IPS-NIHi7 (cell line): ENCODE measurements at regions not wholly inside any gene's neighbourhood (a gene's known extent, or its start where the extent isn't known, plus 50 kb on each side); places are given as distances from the start of the nearest gene placed in this dataset.

Experiments
- DNase-seq: peaks from one replicate; pipeline ENCODE4 v3.0.0; 2012; ENCODE audit warnings: mixed read lengths; ENCODE audit errors: extremely low spot score

GRCh38 chr10:15462253-15462897 lies 91.3 kb upstream of the FAM171A1 start:
- DNase-seq: no peak

DNA sequence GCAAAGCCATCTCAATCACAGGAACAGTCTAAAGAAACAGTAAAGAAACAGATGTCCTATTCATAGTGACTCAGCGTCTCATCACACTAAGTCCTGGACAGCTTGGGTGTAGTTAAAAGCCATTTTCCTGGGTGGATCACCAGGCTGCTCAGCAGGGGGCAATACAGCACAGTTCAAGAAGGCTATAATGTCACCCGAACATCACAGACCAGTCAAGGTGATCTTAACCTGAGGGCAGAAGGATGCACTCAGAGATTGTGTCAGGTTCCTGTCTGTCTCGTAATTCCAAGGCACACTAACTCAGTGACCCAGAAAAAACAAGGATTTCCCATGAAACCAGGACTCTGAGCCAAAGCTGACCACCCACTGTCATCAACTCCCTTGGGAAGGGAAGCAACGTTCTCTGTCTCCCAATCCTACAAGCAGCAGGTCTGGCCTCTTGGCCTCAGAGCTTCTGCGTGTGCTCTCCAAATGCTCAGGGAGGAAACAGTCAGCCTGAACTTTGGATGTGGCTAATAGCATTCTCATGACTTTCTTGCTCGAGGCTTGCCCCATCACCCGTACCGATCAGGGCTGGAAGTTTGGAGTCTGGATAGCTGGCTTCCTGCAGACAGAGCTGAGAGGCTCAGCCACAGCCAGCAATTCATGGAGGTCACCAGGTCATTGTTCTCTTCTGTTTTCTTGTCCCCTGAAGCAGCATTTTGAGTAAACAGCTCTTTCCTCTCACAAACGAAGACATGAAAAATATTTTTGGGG lies 90.4 kb upstream of the FAM171A1 start:
- no peak for DNase-seq

- no peak for DNase-seq
Measured at GRCh38 chr10:15460661-15461060, 89.6 kb upstream of the FAM171A1 start.

DNA sequence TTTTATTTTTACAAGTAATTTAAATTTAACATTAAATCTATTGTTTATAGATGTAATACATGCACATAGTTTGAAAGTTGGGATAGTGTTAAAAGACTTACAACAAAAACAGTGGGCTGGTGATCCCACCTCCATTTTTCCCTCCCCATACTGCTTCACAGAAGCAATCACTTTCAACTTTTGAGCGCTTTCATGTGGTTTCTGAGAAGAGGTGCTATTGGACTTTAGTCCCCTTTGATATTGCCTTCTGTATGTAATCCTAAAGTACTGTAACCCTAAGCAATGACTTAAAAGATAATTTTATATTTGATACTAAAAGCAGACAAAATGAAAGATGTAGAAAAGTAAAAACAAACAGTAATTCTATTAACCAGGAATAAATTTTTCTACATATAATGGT lies 88.1 kb upstream of the FAM171A1 start:
- no peak for DNase-seq

DNA sequence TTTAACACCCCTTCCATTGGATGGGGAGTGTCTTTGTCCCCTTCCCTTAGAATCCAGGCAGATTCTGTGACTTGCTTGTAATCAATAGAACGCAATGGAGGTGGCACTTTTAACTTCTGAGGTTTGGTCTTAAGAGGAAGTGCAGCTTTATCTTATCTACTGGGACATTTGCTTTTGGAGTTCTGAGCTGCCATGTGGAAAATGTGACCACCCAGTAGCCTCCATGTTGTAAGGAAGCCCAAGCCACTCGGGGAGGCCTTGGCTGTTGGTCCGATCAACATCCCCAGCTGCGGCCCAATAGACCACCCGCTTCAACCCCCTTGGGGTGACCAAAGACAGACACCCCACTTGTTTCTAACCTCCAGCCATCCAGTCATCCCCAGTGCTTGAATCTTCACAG lies 86.3 kb upstream of the FAM171A1 start:
- no peak for DNase-seq

- DNase-seq: no peak
Measured at GRCh38 chr10:15455456-15455855, 84.4 kb upstream of the FAM171A1 start.

DNA sequence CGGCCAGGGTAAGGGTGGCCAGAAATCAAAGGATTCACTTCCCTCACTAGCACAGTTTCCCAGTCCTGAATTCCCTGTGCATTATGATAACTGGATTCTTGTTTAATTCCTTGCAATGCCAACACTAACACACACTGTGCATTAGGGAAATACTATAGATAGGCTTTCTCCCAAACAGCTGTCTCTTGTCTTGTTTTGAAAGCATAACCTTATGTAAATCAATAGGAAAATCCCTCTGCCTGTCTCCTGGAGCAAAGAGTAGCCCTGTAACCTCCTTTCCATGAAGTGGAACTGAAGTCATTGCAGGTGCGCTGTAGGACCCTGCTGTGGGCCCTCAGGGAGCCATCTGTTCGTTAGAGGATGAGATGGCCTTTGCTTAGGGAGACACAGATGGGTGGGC lies 82.8 kb upstream of the FAM171A1 start:
- DNase-seq: no peak

DNA sequence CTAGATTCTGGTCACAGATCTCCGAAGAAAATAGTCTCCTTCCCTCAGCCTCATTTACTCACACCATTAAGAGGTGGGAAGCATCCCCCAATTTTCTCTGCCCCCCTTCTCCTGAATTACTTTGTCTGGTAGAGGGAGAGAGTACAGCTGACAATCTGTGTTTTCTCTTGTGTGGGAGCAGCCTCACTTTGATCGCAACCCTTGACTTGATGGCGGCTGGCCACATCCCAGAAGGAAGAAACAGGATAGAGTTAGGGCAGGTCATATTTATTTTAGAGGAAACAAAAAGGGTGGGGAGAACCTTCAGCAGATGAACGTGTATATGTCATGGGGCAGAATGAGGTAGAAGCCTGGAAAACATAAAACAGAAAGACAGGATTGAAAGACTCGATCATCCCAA lies 82.4 kb upstream of the FAM171A1 start:
- DNase-seq: no peak

- DNase-seq: no peak
Measured at GRCh38 chr10:15452545-15452944, 81.5 kb upstream of the FAM171A1 start.

DNA sequence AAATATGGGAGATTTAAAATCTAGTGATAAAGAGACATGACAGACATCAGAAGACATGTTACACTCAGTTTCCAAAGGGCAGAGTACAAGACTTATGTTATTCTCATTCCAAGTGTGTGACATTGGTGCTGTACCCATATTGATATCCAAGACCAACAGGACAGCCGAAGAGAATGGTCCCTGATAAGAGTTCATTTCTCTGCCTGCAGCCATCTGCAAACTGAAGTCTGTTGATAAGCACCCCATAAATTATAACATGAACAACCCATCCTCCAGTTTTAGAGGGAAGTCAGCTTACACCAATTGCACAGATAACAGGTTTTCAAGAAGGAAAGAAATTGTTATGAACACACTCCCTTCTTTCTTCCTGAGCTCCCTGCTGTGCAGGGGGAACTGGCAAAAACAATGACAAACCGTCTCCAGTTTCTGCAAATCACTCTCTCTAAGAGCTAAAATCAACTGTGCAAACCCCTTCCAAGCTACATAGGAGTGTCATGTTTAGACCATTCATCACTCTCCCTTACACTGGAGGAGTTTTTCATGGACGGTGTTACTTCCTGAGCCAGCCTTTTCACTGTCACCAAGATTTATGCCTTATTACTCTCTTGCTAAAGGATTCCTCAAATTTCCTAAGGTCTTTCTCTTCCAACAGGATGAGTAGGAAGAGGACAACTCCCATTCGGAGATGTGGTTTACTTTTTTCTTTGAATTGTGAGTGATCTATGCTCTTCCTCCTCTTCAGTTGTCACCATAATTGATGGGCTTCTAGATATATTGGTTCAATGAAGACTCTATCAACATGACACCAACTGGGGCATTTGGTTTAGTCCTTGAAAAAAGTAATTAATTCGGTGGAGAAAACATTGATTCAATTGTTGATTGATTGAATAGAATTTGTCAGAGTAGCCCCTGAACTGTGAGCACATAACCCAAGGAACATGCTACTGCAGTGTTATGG lies 80.3 kb upstream of the FAM171A1 start:
- no peak for DNase-seq

GRCh38 chr10:15448598-15448997 lies 77.5 kb upstream of the FAM171A1 start:
- DNase-seq: no peak

- no peak for DNase-seq
Measured at GRCh38 chr10:15445006-15445390, 73.9 kb upstream of the FAM171A1 start.

DNA sequence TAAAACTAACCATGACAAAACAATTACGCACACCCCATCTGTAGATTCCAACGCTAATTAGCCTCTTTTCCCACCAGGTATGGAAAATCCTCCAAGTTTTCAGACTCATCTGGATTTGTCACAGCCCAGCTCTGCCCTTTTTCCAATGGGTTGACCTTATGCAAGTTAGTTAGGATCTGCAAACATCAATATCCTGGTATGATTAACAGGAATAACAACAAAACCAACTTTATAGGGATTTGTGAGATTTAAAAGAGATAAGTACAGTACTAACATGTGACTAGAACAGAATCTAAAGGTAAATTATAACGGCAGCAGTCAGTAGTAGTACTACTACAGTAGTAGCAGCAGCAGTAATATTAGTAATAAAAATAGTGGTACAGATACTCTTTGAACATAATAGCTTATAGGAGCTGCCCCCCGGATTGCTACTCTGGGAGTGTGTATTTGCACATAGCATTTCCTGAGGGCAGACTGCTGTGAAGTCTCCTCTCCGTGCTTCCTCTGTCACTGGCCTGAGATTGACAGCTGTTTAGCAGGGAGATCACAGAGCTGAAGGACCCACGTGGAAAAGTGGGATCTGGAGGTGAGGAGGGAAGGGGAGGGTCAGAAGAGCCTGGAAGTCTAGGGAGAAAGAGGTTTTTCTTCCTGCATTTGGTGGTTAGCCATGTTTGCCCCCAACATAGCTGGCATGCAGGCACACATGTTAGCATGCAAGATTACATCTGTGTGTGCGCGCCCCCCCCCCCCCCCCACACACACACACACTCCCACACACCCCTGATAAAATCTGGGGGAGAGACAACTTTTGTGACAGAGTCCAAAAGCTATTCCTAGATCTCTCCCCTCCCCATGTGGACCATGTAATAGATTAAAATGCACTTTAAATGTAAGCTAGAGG lies 73.3 kb upstream of the FAM171A1 start:
- no peak for DNase-seq

- no peak for DNase-seq
Measured at GRCh38 chr10:15442056-15442455, 71.0 kb upstream of the FAM171A1 start.

DNA sequence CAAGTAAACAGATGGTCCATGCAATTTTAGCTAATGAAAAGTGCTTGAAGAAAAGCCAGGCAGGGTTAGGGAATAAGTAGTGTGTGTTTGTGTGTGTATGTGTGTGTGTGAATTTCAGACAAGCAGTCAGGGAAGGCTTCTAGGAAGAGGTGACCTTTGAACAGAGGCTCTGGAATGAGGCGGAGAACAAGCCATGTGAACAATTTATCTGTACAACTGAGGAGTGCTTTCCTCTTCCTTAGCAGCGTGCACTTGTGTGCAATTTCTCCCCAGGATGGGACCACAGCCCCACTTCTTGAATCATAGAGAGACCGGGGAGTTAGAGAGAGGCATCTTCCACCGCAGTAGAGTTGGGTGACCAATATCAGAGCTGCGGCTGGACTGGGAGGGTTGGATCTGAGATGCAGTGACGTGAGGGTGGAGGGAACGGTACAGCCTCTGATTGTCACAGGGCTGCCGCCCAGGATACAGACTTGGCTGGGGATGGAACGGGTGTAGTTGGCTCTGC lies 69.2 kb upstream of the FAM171A1 start:
- no peak for DNase-seq

GRCh38 chr10:15439341-15439842 lies 68.3 kb upstream of the FAM171A1 start:
- DNase-seq: peak; percentile 61

DNA sequence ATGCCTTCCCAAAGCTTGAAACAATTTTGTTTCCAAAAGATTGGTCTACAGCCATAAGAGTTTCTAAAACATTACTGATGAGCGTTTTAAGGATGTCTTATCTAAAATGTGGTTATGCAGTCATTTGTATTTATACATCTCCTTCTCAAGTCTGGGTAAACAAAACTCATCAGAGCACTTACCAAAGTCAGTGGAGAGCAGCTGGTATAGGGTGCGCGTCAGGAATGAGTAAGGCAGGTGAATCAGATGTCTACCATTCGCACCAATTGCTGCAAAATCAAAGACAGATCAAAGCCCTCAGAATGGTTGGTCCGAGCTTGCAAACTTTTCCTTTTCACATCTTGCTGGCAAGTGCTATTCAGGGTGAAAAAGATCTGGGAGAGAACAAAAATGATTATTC lies 65.6 kb upstream of the FAM171A1 start:
- no peak for DNase-seq

- DNase-seq: no peak
Measured at GRCh38 chr10:15433850-15434537, 62.9 kb upstream of the FAM171A1 start.

DNA sequence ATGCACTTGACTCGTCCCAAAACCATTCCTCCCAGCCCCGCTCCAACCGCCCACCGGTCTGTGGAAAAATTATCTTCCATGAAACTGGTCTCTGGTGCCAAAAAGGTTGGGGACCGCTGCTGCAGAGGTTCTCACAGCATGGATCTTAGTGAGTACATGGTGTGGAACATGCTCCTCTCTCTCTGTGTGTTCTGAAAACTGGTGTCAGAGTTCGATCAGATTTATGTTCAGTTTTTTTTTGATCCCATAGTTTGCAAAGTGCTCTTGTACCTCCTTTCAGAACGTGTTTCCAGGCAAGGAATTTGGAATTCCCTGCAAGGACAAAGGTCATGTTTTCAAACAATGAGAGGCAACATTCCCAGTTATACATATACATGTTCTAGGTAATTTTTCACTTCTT lies 61.2 kb upstream of the FAM171A1 start:
- no peak for DNase-seq
